GM23248 (cell line): ENCODE measurements at regions not wholly inside any gene's neighbourhood (a gene's known extent, or its start where the extent isn't known, plus 50 kb on each side); places are given as distances from the start of the nearest gene placed in this dataset.

Experiments used
- DNase-seq: peaks from one replicate; pipeline ENCODE4 v3.0.0-alpha.2; 2015
- H2AFZ ChIP-seq: fragments of 200-600 bp; sonication (generic); 2 replicates; pipeline ENCODE4 v1.6.1; 2016; ENCODE audit warnings: antibody characterized with exemption
- H3F3A ChIP-seq: fragments of 200-600 bp; sonication (generic); 2 replicates; pipeline ENCODE4 v1.6.1; 2016; ENCODE audit warnings: mild to moderate bottlenecking, antibody characterized with exemption, mixed run types; ENCODE audit not compliant: insufficient read depth
- H3K27ac ChIP-seq: fragments of 200-600 bp; sonication (generic); 2 replicates; pipeline ENCODE4 v1.5.1; 2016; ENCODE audit warnings: mild to moderate bottlenecking
- H3K27me3 ChIP-seq: fragments of 200-600 bp; sonication (generic); replicated peaks from 2 replicates; pipeline ENCODE4 v1.6.1; 2016; ENCODE audit warnings: mild to moderate bottlenecking; ENCODE audit not compliant: insufficient read depth
- H3K36me3 ChIP-seq: fragments of 200-600 bp; sonication (generic); 2 replicates; pipeline ENCODE4 v1.6.1; 2016; ENCODE audit warnings: low read depth, mild to moderate bottlenecking
- H3K4me1 ChIP-seq: fragments of 200-600 bp; sonication (generic); 2 replicates; pipeline ENCODE4 v1.6.1; 2016; ENCODE audit warnings: mild to moderate bottlenecking; ENCODE audit not compliant: insufficient read depth
- H3K4me2 ChIP-seq: fragments of 200-600 bp; sonication (generic); one replicate; pipeline ENCODE4 v1.6.1; 2016; ENCODE audit warnings: mild to moderate bottlenecking; ENCODE audit not compliant: unreplicated experiment
- H3K4me3 ChIP-seq: fragments of 200-600 bp; sonication (generic); 2 replicates; pipeline ENCODE4 v1.5.1; 2016; ENCODE audit warnings: mild to moderate bottlenecking
- H3K79me2 ChIP-seq: fragments of 200-600 bp; sonication (generic); 2 replicates; pipeline ENCODE4 v1.6.1; 2016; ENCODE audit warnings: mild to moderate bottlenecking; ENCODE audit not compliant: insufficient read depth
- H3K9ac ChIP-seq: fragments of 200-600 bp; sonication (generic); 2 replicates; pipeline ENCODE4 v1.6.1; 2016; ENCODE audit warnings: mild to moderate bottlenecking
- H3K9me2 ChIP-seq: fragments of 200-600 bp; sonication (generic); 2 replicates; pipeline ENCODE4 v1.6.1; 2016; ENCODE audit warnings: mixed run types, mild to moderate bottlenecking, moderate library complexity; ENCODE audit not compliant: insufficient read depth
- H3K9me3 ChIP-seq: fragments of 200-600 bp; sonication (generic); one replicate; pipeline ENCODE4 v1.6.1; 2017; ENCODE audit warnings: low read depth
- H4K20me1 ChIP-seq: fragments of 200-600 bp; sonication (generic); 2 replicates; pipeline ENCODE4 v1.6.0; 2016; ENCODE audit not compliant: insufficient read depth
- EZH2 ChIP-seq: fragments of 200-600 bp; sonication (generic); IDR thresholded peaks from 2 replicates; pipeline ENCODE4 v1.6.1; 2018; ENCODE audit warnings: antibody characterized with exemption, mild to moderate bottlenecking; ENCODE audit not compliant: insufficient read depth, poor library complexity, severe bottlenecking
- EZH2phosphoT487 ChIP-seq: fragments of 200-600 bp; sonication (generic); IDR thresholded peaks from 2 replicates; pipeline ENCODE4 v1.6.1; 2018; ENCODE audit warnings: antibody characterized with exemption, moderate library complexity, mild to moderate bottlenecking, low read depth; ENCODE audit not compliant: insufficient read depth
- WGBS, 2 experiments: methylation state at CpG; one replicate each; pipeline ENCODE4 v1.1.6; 2015 to 2017; ENCODE audit warnings: low lambda C conversion rate in 2 of 2, low coverage in 1 of 2; ENCODE audit errors: missing lambda C conversion rate in 2 of 2; 5-methylcytosine and 5-hydroxymethylcytosine counted together
- in situ Hi-C: fragments of 300-500 bp; cut with MboI; formaldehyde crosslinking; loops from 2 replicates; pipeline ENCODE4 v1.15.0; 2020

DNA sequence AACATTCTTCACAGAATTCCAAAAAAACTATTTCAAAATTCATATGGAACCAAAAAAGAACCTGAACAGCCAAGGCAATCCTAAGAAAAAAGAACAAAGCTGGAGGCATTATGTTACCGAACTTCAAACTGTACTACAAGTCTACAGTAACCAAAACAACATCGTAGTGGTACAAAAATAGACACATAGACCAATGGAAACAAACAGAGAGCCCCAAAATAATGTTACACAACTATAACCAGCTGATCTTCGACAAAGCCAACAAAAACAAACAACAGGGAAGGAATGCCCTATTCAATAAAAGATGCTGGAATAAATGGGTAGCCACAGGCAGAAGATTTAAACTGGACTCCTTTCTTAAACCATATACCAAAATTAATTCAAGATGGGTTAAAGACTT, 1189.6 kb downstream of the PCDH18 start:
- 32 to 35% methylated on average over 3 of the region's 3 CpGs for WGBS, 2 experiments
- Histone ChIP-seq H3K79me2 (no peaks in the 10 kb centered on the region), H3K4me2 (no peak overlapping the region), H3K9me2 (no peaks in the 10 kb centered on the region), H3K4me3 (no peak overlapping the region), H2AFZ (no peak overlapping the region), H3K9ac (no peak overlapping the region), H4K20me1 (no peaks in the 10 kb centered on the region), H3K36me3 (no peaks in the 10 kb centered on the region), H3K9me3 (no peaks in the 10 kb centered on the region), H3F3A (no peaks in the 10 kb centered on the region), H3K27me3 (no peaks in the 10 kb centered on the region), H3K27ac (no peak overlapping the region), H3K4me1 (no peaks in the 10 kb centered on the region)
- DNase-seq = no peak
- no peak for TF ChIP-seq EZH2
- no peak for TF ChIP-seq EZH2phosphoT487
- in situ Hi-C loops = no loop called here

DNA sequence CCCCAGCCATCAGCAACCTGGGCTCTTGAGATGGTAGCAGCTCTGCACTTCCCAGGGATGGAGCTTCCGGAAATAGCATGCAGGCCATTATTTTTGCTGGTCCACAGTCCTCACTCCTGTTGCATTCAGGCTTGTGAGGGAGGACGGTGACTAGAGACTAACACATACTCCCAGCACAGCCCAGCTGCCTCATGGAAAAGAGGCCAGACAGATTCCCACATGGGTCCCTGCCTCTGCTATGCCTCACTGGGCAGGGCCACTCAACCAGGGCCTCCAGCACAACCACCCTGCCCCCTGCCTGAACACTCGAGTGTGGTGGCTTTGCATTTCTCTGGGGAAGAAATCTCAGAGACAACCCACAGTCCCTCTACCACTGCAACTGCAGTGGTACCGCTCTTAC, 1195.1 kb downstream of the PCDH18 start:
- Histone ChIP-seq H4K20me1 (no peaks in the 10 kb centered on the region), H3K27me3 (no peaks in the 10 kb centered on the region), H3K4me2 (no peak overlapping the region), H2AFZ (no peak overlapping the region), H3K9me3 (no peaks in the 10 kb centered on the region), H3K36me3 (no peaks in the 10 kb centered on the region), H3K27ac (no peak overlapping the region), H3K4me3 (no peak overlapping the region), H3F3A (no peaks in the 10 kb centered on the region), H3K79me2 (no peaks in the 10 kb centered on the region), H3K9me2 (no peaks in the 10 kb centered on the region), H3K9ac (no peak overlapping the region), H3K4me1 (no peaks in the 10 kb centered on the region)
- 18 to 24% methylated on average over 4 of the region's 4 CpGs for WGBS, 2 experiments
- in situ Hi-C loops = no loop called here
- TF ChIP-seq EZH2 = no peak
- no peak for TF ChIP-seq EZH2phosphoT487
- DNase-seq = no peak

DNA sequence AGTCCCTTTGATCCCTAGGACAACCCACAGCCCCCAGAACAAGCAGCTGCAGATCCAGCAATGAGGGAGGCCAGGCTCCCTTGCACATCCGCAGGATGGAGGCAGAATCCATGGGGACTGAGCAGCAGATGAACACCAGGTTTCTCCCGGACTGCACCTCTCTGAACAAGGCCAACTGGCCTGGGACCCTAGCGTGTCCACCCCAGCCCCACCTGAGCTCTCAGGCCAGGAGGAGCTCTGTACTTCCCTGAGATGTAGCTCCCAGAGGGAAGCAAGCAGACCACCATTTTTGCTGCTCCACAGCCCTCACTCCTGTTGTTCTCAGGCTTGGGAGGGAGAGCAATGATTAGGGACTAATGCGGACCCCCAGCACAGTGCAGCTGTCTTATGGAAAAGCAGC, 1195.8 kb downstream of the PCDH18 start:
- Histone ChIP-seq H3K79me2 (no peaks in the 10 kb centered on the region), H3K4me3 (no peak overlapping the region), H3K9me3 (no peaks in the 10 kb centered on the region), H3K9ac (no peak overlapping the region), H3F3A (no peaks in the 10 kb centered on the region), H3K9me2 (no peaks in the 10 kb centered on the region), H3K4me2 (no peak overlapping the region), H3K4me1 (no peaks in the 10 kb centered on the region), H2AFZ (no peak overlapping the region), H3K27me3 (no peaks in the 10 kb centered on the region), H3K27ac (no peak overlapping the region), H3K36me3 (no peaks in the 10 kb centered on the region), H4K20me1 (no peaks in the 10 kb centered on the region)
- DNase-seq = no peak
- WGBS, 2 experiments = 42 to 43% methylated on average over 2 to 4 of the region's 4 CpGs
- no peak for TF ChIP-seq EZH2
- no peak for TF ChIP-seq EZH2phosphoT487
- in situ Hi-C loops = no loop called here

DNA sequence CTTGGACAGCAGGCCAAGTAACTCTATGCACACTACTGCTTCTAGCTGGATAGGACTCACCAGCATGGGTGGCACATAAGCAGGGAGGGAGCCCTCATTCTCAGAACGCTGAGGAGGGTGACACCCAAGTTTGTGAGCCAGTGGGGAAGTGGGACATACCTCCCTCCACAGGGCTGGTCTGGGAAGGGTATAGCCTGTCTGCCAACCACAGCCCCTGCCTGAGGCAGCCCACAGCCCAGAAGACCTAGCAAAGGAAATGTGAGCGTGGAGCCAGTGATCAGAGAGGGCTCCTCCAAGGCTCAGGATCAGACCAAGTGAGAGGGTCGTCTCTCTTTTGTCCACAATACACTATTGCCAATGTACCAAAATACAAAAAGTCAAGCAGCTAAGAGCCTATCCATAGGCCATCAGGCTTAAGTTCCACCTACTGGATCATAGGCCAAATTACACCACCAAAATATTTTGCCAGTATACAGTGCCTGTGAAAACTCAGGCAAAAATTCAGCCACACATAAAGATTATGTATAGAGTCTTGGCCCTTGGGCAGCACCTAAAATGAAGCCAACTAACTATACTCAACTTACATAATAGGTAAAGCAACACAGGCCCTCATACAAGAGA, 1203.1 kb downstream of the PCDH18 start:
- in situ Hi-C loops = no loop called here
- H3K4me3 ChIP-seq = no peak overlapping the region
- no peaks in the 10 kb centered on the region for H3K79me2 ChIP-seq
- no peaks in the 10 kb centered on the region for H3K4me1 ChIP-seq
- no peaks in the 10 kb centered on the region for H4K20me1 ChIP-seq
- DNase-seq = no peak
- no peak overlapping the region for H3K9ac ChIP-seq
- TF ChIP-seq EZH2phosphoT487 (no peak), EZH2 (no peak)
- 11 to 12% methylated on average over 3 of the region's 3 CpGs for WGBS, 2 experiments
- no peaks in the 10 kb centered on the region for H3K27me3 ChIP-seq
- H3K9me2 ChIP-seq = no peaks in the 10 kb centered on the region
- no peak overlapping the region for H2AFZ ChIP-seq
- no peaks in the 10 kb centered on the region for H3F3A ChIP-seq
- no peak overlapping the region for H3K4me2 ChIP-seq
- H3K27ac ChIP-seq = no peak overlapping the region
- H3K9me3 ChIP-seq = no peaks in the 10 kb centered on the region
- no peaks in the 10 kb centered on the region for H3K36me3 ChIP-seq

DNA sequence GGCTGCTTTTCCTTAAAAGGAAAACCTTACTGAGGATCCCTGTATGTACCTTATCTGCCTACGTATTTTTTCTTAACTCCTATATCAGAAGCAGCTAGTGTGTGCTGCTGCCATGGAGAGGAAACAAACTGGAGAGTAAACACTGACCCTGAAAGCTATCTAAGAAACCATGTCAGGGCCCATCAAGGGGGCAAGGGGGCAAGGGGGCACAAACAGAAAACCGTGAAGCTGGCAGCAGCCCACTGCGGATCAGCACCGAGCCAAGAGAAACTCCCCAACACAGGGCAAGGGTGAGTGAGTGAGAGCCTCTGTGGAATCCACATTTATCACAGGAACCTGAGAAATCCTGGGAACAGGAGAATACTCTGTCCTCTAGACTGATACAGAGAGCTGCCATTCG, 1204.2 kb downstream of the PCDH18 start:
- H3K4me1 ChIP-seq = no peaks in the 10 kb centered on the region
- H3K4me2 ChIP-seq = no peak overlapping the region
- TF ChIP-seq EZH2phosphoT487 = no peak
- no peak for TF ChIP-seq EZH2
- H3K9me2 ChIP-seq = no peaks in the 10 kb centered on the region
- H3K36me3 ChIP-seq = no peaks in the 10 kb centered on the region
- H3K79me2 ChIP-seq = no peaks in the 10 kb centered on the region
- H3K9me3 ChIP-seq = no peaks in the 10 kb centered on the region
- WGBS, 2 experiments = 38 to 41% methylated on average over 5 of the region's 5 CpGs
- no peak for DNase-seq
- H3K9ac ChIP-seq = no peak overlapping the region
- no peaks in the 10 kb centered on the region for H3F3A ChIP-seq
- H4K20me1 ChIP-seq = no peaks in the 10 kb centered on the region
- in situ Hi-C loops = no loop called here
- H3K27me3 ChIP-seq = no peaks in the 10 kb centered on the region
- H3K4me3 ChIP-seq = no peak overlapping the region
- H3K27ac ChIP-seq = no peak overlapping the region
- H2AFZ ChIP-seq = no peak overlapping the region
